SU-DHL-6 (cell line): ENCODE measurements at regions not wholly inside any gene's neighbourhood (a gene's known extent, or its start where the extent isn't known, plus 50 kb on each side); places are given as distances from the start of the nearest gene placed in this dataset.

ENCODE experiments used
- H2AFZ ChIP-seq: fragments of 200-600 bp; sonication (generic); 2 replicates; pipeline ENCODE4 v1.6.1; 2014; ENCODE audit warnings: low read depth, mild to moderate bottlenecking, moderate library complexity, mixed read lengths, antibody characterized with exemption, low read length; ENCODE audit not compliant: severe bottlenecking
- H3F3A ChIP-seq: fragments of 200-600 bp; shearing (Covaris generic); 2 replicates; pipeline ENCODE4 v1.6.0; 2016; ENCODE audit warnings: antibody characterized with exemption, mild to moderate bottlenecking; ENCODE audit not compliant: insufficient read depth
- H3K27ac ChIP-seq: fragments of 200-600 bp; sonication (generic); 2 replicates; pipeline ENCODE4 v1.5.1; 2016; ENCODE audit warnings: low read depth, mild to moderate bottlenecking, low read length, moderate library complexity, mixed read lengths
- H3K27me3 ChIP-seq: fragments of 200-600 bp; sonication (generic), shearing (Covaris generic); 2 replicates; pipeline ENCODE4 v1.6.0; 2014; ENCODE audit warnings: mild to moderate bottlenecking, low read length
- H3K36me3 ChIP-seq: fragments of 200-600 bp; sonication (generic); 2 replicates; pipeline ENCODE4 v1.6.1; 2014; ENCODE audit warnings: mild to moderate bottlenecking, low read length, mixed read lengths
- H3K4me2 ChIP-seq: fragments of 300-600, 200-600 bp; shearing (Covaris generic), sonication (generic); 2 replicates; pipeline ENCODE4 v1.6.0; 2014; ENCODE audit warnings: low read length, low read depth, mild to moderate bottlenecking; ENCODE audit not compliant: poor library complexity, severe bottlenecking
- H3K4me3 ChIP-seq: fragments of 200-600 bp; sonication (generic); 2 replicates; pipeline ENCODE4 v1.5.1; 2014; ENCODE audit warnings: antibody characterized with exemption, low read length, mild to moderate bottlenecking, mixed read lengths; ENCODE audit not compliant: insufficient read depth, poor library complexity, severe bottlenecking
- H3K79me2 ChIP-seq: fragments of 200-600 bp; sonication (generic); 2 replicates; pipeline ENCODE4 v1.6.1; 2014; ENCODE audit warnings: mild to moderate bottlenecking, low read length, moderate library complexity; ENCODE audit not compliant: insufficient read depth
- H3K9ac ChIP-seq: fragments of 200-600 bp; sonication (generic); 2 replicates; pipeline ENCODE4 v1.7.0; 2014; ENCODE audit warnings: mild to moderate bottlenecking, low read length
- H3K9me2 ChIP-seq: fragments of 200-600 bp; sonication (generic); replicated peaks from 2 replicates; pipeline ENCODE4 v1.6.1; 2014; ENCODE audit warnings: low read length; ENCODE audit not compliant: insufficient read depth
- H3K9me3 ChIP-seq: fragments of 200-600 bp; sonication (generic); 2 replicates; pipeline ENCODE4 v1.6.1; 2014; ENCODE audit warnings: low read length, mixed read lengths; ENCODE audit not compliant: insufficient read depth
- H4K20me1 ChIP-seq: fragments of 200-600 bp; sonication (generic); 2 replicates; pipeline ENCODE4 v1.6.1; 2014; ENCODE audit warnings: low read depth, mild to moderate bottlenecking, antibody characterized with exemption, low read length, moderate library complexity, mixed read lengths
- CTCF ChIP-seq: fragments of 200-600 bp; sonication (generic); IDR thresholded peaks from one replicate; pipeline ENCODE4 v1.5.1; 2017; ENCODE audit warnings: antibody characterized with exemption, mild to moderate bottlenecking, low read length, moderate library complexity; ENCODE audit not compliant: insufficient read depth, poor library complexity, severe bottlenecking
- EZH2phosphoT487 ChIP-seq: fragments of 200-600 bp; sonication (generic), shearing (Covaris generic); conservative IDR thresholded peaks from 2 replicates; pipeline ENCODE4 v1.6.1; 2018; ENCODE audit warnings: mild to moderate bottlenecking, antibody characterized with exemption, low read length, moderate library complexity, mixed read lengths

DNA sequence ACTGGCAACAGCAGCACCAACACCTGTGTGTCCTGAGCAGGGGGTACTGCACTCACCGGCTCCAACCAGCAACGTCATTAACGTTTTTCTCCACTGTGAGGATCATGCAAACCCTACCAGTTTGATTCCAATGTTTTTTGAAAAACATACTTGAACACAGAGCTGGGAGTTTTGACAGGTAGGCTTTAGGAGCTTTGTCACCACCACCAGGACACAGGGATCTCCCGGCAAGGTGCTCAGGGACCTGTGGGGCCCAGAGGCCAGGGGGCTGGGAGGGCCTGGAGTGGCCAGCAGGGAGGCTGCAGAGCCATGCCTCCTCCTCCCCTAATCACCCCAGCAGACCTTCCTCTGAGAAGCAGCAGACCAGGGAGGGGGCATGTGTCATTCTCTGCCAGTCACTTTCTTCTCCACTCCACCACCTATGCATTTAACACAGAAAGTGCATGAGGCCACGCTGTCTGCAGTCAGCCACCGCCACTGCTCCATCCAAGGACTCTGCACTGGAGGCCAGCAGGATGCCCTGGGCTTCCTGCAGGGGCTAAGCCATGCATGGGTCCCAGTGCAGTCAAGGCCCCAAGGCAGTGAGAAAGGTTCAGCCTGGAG is 768.2 kb downstream of the KCNJ18 start:
- Histone ChIP-seq H3K4me3 (no peak overlapping the region), H3K27ac (no peak overlapping the region), H2AFZ (no peak overlapping the region), H3F3A (no peaks in the 10 kb centered on the region), H3K4me2 (no peak overlapping the region), H3K36me3 (no peaks in the 10 kb centered on the region), H3K79me2 (no peaks in the 10 kb centered on the region), H3K9ac (no peak overlapping the region), H3K9me3 (no peaks in the 10 kb centered on the region), H3K27me3 (no peaks in the 10 kb centered on the region), H3K9me2 (no peaks in the 10 kb centered on the region), H4K20me1 (no peaks in the 10 kb centered on the region)
- TF ChIP-seq CTCF (no peak), EZH2phosphoT487 (no peak)

- H3K27ac ChIP-seq: no peak overlapping the region
- no peak overlapping the region for H3K4me2 ChIP-seq
- no peaks in the 10 kb centered on the region for H3F3A ChIP-seq
- no peaks in the 10 kb centered on the region for H3K9me3 ChIP-seq
- no peaks in the 10 kb centered on the region for H3K79me2 ChIP-seq
- no peaks in the 10 kb centered on the region for H4K20me1 ChIP-seq
- H3K9me2 ChIP-seq: no peaks in the 10 kb centered on the region
- no peak overlapping the region for H3K4me3 ChIP-seq
- no peak for TF ChIP-seq CTCF
- TF ChIP-seq EZH2phosphoT487: no peak
- H3K9ac ChIP-seq: no peak overlapping the region
- no peak overlapping the region for H2AFZ ChIP-seq
- H3K36me3 ChIP-seq: no peaks in the 10 kb centered on the region
- no peaks in the 10 kb centered on the region for H3K27me3 ChIP-seq
Measured at GRCh38 chr17:22461460-22462145, 769.3 kb downstream of the KCNJ18 start.

- no peaks in the 10 kb centered on the region for H3K9me3 ChIP-seq
- no peak overlapping the region for H3K4me2 ChIP-seq
- no peak overlapping the region for H3K4me3 ChIP-seq
- no peak overlapping the region for H3K27ac ChIP-seq
- no peaks in the 10 kb centered on the region for H3K9me2 ChIP-seq
- no peak overlapping the region for H2AFZ ChIP-seq
- no peaks in the 10 kb centered on the region for H3K27me3 ChIP-seq
- no peaks in the 10 kb centered on the region for H3K79me2 ChIP-seq
- TF ChIP-seq CTCF (no peak), EZH2phosphoT487 (no peak)
- H3K36me3 ChIP-seq: no peaks in the 10 kb centered on the region
- H3K9ac ChIP-seq: no peak overlapping the region
- no peaks in the 10 kb centered on the region for H4K20me1 ChIP-seq
- H3F3A ChIP-seq: no peaks in the 10 kb centered on the region
Measured at GRCh38 chr17:22462461-22462860, 770.1 kb downstream of the KCNJ18 start.
